LNCaP clone FGC (cell line): ENCODE measurements at regions not wholly inside any gene's neighbourhood (a gene's known extent, or its start where the extent isn't known, plus 50 kb on each side); places are given as distances from the start of the nearest gene placed in this dataset.

Source experiments
- DNase-seq: peaks from one replicate; pipeline ENCODE4 v3.0.0-alpha.2; 2011; ENCODE audit warnings: low read depth
- H3K4me3 ChIP-seq: 2 replicates; pipeline ENCODE4 v1.5.1; 2011; ENCODE audit warnings: mild to moderate bottlenecking, low read depth, low read length, control low read depth
- TF ChIP-seq, protein P1 (sequence below): IDR thresholded peaks from 2 replicates; pipeline ENCODE4 v1.5.1; 2012; ENCODE audit warnings: mild to moderate bottlenecking; ENCODE audit not compliant: control insufficient read depth, insufficient read depth; ENCODE audit errors: extremely low read depth

DNA sequence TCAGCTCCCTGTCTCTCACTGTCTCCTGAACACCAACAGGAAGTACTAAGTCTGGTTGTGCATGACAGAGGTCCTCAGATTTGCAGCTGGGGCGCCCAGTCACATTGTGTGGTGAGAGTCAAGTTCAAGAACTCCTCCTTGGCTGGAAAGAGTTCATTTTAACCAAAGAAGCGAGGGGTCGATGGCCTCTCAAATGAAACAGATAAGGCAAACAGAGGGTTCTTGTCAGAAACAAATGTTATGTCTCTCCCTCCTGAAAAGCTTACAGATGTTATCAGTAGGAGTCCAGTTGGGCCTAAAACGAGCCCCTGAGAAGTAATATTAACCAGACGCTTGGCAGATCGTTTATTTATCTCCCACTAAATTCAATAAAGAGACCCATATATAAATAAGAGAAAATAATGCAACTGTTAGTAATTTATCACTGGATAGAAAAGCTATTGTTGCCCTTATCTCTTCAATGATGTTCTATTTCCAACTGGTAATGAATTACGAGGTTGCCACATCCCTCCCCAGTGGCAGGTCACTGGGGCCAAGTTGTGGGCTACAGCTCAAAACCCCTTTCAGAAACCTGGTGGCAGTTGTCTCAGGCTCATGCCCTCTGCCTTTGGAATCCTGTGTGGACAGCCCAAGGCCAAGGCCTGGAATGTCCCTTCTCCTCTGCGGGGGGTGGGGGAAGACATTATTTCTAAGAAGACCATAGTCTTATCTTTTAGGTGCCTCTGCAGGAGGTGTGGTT, 307.5 kb upstream of the DYNLRB2 start:
- DNase-seq: no peak
- TF ChIP-seq, protein P1, sequence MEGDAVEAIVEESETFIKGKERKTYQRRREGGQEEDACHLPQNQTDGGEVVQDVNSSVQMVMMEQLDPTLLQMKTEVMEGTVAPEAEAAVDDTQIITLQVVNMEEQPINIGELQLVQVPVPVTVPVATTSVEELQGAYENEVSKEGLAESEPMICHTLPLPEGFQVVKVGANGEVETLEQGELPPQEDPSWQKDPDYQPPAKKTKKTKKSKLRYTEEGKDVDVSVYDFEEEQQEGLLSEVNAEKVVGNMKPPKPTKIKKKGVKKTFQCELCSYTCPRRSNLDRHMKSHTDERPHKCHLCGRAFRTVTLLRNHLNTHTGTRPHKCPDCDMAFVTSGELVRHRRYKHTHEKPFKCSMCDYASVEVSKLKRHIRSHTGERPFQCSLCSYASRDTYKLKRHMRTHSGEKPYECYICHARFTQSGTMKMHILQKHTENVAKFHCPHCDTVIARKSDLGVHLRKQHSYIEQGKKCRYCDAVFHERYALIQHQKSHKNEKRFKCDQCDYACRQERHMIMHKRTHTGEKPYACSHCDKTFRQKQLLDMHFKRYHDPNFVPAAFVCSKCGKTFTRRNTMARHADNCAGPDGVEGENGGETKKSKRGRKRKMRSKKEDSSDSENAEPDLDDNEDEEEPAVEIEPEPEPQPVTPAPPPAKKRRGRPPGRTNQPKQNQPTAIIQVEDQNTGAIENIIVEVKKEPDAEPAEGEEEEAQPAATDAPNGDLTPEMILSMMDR: no peak
- no peak overlapping the region for H3K4me3 ChIP-seq

DNA sequence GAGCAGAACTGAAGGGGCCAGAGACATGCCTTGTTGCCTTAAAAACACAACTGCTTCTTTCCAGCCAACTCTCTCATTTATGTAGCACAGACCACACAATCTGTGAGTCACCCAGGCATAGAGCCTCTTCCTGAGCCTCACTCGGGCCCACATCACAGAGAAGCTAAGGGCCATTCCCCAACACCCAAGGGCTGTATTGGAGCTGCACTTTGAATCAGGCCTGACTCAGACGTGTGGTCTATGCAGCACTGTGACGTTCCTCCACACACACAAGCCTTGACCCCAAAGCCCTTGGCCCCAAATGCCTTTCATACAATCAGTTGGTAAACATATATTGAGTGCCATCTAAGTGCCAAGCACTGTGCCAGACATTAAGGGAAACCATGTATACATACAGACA, 308.9 kb upstream of the DYNLRB2 start:
- H3K4me3 ChIP-seq: no peak overlapping the region
- no peak for DNase-seq
- TF ChIP-seq, protein P1: no peak

DNA sequence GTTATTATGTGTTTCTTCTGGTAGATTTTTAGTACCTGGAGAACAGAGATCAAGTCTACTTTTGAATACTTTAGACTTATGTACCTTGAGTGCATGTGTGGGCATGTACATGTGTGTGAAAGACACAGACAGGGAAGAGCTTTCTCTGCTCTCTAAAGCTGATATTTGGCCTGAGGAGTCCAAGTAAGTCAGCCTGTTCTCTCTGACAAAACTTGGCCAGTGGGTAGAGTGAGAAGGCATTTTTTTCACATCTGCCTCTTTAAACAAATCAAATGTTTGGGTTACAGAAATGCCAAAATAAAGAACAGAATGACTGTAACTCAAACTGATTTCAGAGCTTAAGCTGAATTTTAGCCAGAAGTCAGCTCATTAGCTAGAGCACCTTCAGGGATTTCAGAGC, 309.7 kb upstream of the DYNLRB2 start:
- no peak overlapping the region for H3K4me3 ChIP-seq
- TF ChIP-seq, protein P1: no peak
- no peak for DNase-seq

DNA sequence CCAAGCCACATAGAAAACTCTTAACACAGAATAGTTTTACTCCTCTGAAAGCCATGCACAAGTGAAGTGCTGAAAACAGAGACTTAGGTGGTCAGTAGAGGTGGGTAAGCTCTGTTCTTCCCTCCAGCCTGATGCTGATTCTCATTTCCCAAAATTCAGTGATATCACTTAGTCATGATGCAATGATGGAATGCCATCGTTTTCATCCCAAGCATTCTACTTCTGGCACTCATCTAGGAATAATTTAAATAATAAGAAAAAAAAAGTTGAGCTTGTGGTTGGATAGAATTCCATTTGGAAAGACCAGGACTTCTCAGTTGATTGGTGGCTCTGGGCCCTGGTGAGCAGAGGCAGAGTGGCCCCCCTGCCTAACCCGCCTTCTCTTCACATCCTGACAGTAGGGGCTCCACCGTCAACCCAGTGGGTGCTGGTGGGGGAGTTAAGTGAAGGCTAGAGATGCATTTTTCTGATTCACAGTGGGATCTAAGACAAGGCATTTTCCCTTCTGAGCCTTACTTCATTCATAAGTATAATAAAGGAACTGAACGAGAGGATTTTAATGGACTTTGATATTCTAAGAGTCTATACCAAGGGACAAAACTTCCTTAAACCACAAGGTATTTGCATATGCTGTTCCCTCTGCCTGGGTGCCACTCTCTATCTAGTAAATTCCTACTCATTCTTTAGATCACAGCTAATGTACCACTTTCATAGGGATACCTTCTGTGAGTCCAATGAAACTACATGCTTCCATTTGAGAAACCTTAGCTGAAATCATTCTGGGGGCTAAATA, 310.3 kb upstream of the DYNLRB2 start:
- TF ChIP-seq, protein P1: no peak
- no peak overlapping the region for H3K4me3 ChIP-seq
- DNase-seq: no peak

DNA sequence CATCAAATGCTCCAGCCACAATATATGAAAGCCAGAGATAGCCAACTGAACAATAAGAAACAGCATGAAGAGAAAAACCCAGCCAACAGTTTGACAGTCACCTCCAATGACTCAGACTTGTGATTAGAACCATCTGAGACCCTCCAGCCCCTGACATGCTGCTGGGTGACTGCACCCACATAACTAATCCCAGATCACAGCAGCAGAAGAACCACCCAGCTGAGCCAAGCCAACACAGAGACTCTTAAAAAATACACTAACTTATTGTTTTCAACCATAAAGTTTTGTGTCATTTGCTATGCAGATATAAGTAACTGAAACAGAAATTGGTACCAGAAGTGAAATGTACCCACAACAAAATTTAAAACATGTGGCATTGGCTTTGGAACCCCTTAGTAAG, 314.3 kb upstream of the DYNLRB2 start:
- TF ChIP-seq, protein P1: no peak
- no peak for DNase-seq
- H3K4me3 ChIP-seq: no peak overlapping the region

DNA sequence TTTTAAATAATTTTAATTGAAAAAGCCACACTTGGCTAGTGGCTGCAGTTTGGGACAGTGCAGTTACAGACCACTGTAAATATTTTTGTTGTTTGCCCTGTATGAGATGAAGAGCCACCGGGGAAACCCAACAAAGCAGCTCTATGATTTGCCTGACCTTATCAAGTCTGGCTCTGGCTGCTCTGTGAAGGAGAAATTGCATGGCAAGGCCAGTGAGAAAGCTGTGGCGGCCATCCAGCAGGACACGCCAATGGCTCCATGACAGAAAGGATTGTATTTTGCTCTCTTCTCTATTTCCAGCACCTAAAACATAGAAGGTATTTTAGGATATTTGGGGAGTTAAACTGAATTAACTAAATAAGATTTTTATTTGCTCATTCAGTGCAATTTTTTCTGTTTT, 330.0 kb upstream of the DYNLRB2 start:
- no peak for DNase-seq
- TF ChIP-seq, protein P1: no peak
- no peak overlapping the region for H3K4me3 ChIP-seq
